NCI-H82 (cell line): ENCODE measurements at regions not wholly inside any gene's neighbourhood (a gene's known extent, or its start where the extent isn't known, plus 50 kb on each side); places are given as distances from the start of the nearest gene placed in this dataset.

ENCODE experiments used
- DNase-seq: peaks from one replicate; lab custom pipeline; 2025; lab: John Stamatoyannopoulos, UW

DNA sequence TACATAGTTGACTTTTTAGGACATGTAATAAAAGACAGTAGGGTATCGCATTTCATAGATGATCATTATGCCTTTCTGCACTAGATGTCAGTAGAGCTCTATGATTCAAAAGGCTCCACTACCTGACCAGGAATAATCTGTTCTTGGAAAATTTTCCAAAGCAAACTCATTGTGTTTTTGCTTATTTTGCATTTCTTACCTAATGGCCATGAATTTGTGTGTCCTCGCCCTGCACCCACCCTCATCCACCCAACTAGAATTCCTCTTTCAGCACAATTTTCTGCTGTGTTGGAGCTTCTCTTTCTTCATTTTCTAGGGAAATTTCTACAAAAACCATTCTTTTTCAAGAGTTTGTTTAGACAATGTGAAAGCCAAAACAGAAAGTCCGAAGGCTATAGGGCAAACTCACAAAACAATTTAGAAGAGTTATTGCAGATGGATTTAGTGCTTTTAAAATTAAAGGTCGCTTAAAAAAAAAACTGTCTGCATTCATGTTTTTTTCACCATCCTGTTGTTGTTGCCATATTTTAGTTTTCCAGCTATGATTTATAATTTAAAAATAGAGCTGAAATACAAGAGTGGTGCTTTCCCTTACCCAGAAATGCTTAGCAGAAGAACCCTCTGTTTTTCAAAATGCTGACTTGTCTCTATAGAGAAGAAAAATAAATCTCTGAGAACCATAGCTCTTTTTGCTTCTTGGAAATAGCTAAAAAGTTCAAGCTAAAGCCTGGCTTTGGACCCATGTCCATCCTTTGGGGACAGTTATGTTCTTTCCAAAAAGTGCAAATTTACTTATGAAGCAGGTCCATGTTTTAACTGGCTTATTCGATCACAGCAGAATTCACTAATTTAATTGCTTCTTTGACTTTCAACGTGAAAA lies 183.7 kb downstream of the SPATA18 start:
- DNase-seq: peak; percentile 2

DNA sequence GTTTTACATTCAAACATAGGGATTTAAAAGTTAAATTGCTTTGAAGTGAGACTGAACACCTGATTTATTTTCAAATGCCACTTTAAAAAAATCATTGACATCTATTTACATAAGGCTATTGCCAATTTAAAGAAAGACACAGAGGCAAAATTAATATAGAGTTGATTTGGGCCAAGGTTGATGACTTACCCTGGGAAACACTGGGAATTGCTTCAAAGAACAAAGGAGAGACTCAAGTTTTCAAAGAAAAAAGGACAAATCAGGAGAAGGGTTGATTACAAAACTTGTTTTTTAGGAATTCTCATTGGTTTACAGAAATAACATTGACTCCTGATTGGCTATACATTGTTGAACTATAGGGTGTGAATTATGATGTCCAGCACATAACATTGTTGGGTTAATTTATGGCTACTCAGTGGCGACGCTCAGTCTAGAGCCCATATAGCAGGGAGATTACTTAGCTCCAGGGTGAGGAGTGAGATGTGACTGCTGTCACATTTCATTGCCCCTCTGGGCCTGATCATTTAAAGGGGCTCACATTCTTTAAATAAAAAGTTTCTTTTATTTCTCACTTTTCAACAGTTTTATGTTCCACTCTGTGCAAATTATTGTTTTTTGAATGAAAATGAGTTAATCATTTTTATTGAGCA lies 184.6 kb downstream of the SPATA18 start:
- no peak for DNase-seq

DNA sequence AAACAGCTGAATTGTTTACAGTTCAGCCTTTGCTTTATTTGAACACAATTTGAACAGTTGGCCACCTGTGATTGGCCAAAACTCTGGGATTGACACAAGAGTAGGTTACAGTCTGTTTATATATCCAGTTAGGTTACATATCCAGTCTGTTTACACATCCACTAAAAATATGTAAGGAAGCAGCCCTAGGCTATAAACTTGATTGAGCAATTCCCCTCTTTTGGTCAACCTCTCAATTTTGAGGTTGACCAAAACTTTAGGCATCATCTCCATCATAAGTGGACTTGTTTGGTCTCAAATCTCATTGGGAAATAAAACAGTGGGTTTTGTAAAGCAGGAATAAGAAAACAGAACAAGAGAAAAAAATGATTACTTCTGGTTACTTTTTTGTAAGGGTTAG lies 190.8 kb downstream of the SPATA18 start:
- no peak for DNase-seq

DNA sequence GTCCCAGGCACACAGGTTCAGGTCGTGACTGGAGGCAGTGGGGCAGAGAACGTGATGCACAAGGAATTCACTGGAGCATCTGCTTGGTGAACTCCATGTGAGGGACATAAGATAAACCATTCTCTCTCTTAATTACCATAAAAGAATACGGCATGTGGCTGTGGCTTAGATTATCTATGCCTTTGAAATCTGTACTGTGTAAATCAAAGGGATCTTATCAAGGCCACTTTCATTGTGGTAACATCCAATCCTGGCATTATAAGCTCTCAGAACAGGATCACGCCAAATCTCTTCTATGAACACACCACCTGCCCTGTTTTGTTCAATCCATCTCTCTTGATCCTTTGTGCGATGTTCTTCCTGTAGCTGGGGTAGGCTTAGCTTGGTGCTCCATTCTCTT lies 192.3 kb downstream of the SPATA18 start:
- DNase-seq: peak; percentile 30

DNA sequence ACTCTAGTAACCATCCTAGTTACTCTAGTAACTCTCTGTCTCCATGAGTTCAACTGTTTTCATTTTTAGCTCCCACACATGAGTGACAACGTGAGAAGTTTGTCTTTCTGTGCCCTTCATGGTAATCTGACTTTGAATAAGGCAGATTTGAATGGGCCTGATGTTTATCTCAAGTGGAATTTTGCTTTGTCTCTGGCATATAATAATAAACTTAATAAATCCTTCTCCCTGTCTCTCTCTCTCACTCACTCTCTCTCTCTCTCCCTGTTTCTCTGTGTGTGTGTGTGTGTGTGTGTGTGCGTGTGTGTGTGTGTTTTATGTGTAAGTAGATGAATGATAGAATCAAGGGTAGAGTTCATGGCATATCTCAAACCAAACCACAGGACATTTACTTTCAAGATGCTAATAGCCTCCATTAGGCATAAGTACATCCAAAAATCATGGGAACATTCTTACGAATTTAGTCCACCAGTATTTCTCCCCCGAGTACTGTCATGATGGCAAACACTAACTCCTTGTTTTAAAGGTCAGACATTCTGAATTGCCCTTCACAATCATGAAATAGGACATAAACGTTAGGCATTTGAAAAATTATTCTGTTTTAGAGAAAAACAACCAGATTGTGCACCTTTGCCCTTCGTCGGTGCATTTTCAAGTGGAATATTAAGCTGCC lies 193.1 kb downstream of the SPATA18 start:
- no peak for DNase-seq

DNA sequence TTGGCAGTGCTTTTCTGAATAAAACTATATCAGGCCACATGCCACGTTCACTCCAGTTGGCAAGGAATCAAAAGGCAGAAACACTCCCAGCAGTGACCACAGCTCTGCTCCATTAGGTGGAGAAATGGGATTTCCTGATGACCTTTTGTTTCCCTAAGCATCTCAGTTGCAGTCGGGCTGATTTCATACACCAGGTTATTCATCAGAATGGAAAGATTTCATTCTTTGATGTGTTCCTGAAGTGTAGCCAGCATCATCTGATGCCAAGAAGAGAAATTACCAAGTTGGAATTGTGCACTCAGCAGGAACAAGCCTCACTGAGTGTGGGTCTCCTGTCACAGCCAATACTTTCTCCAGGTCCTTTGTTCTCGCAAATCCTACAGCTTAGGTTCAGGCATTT lies 193.7 kb downstream of the SPATA18 start:
- DNase-seq: no peak

DNA sequence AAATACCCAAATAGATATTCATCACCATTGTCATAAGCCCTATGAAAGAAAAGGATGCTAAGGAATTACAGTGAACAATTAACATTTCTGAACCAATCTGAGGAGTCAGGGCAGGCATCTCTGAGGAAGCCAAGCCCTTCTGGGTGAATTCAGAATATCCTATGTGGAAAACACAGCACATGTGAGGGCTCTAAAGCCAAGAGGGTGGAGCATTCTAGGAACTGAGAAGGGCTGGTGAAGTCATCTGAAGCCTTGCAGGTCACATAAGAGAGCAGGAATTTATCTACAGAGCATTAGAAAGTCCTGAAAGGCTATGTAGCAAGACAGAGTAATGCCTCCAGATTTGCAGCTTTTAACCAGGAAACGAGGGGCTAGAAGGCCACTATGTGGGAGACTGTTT lies 195.7 kb downstream of the SPATA18 start:
- no peak for DNase-seq

DNA sequence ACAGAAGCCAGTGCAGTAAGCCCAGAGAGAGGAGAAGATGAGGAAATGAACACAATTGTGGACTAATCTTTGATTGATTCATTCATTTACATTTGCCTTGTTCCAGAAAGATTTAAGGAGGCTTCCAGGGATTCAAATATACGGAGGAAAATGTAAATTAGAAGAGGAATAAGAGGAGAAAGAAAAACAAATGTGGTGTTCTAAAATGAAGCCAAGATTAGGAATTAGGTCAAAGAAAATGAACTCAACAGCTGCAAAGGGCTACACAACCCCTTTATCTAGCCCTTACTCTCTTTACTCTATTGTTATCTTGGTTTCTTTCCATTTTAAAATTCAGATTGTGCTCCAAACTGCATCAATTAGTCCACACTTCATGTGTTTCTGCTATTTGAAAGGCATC lies 196.8 kb downstream of the SPATA18 start:
- DNase-seq: no peak

DNA sequence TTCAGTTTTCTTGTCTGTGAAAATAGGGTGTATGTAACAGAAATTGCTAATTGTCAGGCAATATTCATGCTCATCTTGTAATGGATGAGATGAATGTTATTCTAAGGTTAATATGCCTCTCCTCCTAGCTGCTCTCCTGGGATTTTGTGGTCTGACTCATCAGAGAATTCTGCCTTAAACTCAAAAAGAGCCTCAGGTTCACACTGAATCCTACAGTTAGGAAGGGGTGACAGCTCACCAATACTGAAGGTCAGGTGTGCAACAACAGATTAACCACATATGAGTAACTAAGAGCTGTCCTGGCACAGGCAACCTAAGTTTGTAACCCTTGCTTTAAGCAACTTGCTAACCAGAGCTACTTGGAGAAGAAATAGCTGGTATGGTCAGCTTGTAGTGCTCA lies 197.7 kb downstream of the SPATA18 start:
- no peak for DNase-seq

DNA sequence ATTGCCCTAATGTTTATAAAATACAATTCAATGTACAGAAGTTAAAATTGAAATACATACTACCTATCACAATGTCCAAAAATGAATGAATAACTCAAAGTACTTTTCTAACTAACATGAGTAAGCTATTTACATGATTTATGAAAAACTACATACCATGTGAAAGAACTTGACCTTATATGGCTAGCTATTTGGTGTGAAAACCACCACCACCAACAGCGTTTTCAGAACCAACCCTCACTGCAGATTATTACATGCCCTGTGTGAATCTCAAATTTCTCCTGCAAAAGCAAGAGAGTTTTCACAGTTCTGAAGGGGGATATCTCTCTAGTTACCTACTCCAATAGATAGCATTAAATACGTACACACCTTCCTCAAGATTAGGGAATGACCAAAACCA lies 198.5 kb downstream of the SPATA18 start:
- DNase-seq: no peak

DNA sequence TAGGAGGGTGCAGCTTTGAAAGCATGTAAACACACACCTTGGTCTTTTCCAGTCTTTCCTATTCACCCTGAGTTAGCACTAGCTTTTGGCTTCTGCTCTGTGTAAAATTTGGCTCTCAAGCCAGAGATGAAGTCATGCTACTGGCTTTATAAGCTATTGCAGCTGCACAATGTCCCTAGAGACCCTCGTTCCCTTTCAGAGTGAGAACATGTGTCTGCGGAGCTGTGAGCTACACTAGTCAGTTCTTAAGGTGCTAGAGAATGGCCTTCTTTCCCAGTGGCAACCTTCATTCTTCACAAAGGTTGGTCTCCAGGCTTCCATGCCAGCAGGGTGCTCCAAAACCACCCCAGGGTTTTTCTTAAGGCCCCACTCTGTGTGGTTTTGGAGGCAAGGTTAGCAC lies 199.1 kb downstream of the SPATA18 start:
- peak; percentile 1 for DNase-seq

DNA sequence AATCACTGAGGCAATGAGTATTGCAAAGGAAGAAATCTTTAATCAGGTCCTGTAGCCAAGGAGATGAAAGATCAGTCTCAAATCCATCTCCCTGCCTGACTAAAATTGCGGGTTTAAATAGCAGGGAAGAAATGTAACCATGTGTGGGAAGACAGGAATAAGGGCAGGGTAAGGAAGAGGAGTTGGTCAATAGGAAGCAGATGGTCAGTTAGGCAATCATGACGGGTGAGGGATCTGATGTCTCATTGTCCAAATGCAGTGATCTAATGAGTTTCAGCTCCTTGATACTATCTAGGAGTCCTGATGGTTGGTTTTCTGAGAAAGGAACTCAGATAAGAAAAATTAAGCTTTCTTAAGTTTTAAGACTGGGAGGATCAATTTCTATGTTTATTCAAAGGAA lies 200.8 kb downstream of the SPATA18 start:
- no peak for DNase-seq

DNA sequence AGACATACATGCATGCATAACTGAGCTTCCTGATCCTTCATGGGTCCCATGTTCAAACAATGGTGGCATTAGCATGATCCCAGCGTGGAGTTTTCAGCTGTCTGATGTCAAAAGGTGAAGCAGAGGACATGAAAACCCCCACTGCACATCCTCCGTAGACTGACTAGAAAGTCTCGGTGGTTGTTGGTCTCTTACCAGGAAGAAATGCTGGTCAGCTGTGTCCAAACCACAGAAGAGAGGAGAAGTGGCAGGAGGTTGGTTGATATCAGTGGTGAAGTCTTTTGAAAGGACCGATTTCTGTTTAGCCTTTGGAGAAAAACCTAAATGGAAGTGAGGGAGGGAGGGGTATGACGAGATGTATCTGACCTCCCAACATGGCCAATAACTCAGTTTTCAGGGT lies 201.9 kb downstream of the SPATA18 start:
- DNase-seq: no peak

DNA sequence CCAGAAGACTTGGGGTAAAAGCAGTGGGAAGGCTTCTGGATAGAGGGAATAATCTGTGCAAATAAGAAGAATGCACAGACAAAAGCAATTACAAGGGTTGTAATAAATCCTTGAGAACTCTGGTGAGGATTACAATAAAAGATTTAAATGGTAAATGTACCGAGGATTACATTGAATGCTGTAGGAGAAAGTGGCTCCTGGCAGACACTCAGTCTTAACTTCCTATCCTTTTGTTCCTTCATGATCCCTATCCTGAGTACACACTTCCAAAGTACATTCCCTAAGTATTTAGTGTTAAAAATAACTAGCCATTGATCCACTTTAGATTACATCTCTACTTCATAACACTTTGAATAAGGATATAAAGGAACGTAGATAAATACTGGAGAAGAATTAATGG lies 205.4 kb downstream of the SPATA18 start:
- no peak for DNase-seq

DNA sequence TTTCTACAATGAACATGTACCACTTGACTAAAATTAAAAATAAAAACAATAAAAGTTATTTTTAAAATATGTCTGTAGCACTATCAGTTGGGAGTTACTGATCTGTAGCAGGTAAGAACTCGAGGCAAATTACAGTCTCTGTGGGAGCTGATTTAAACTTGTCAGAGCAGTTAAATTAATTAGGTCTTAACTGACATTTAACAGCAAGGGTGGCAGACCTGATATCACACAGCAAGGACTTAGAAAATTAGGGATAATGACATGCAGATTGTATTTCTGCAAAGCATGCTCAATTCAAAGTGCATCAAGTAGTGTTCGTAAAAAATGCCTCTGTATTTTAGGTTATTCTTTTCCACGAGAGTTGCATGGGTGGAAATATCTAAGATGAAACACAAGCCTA lies 208.9 kb downstream of the SPATA18 start:
- DNase-seq: no peak

DNA sequence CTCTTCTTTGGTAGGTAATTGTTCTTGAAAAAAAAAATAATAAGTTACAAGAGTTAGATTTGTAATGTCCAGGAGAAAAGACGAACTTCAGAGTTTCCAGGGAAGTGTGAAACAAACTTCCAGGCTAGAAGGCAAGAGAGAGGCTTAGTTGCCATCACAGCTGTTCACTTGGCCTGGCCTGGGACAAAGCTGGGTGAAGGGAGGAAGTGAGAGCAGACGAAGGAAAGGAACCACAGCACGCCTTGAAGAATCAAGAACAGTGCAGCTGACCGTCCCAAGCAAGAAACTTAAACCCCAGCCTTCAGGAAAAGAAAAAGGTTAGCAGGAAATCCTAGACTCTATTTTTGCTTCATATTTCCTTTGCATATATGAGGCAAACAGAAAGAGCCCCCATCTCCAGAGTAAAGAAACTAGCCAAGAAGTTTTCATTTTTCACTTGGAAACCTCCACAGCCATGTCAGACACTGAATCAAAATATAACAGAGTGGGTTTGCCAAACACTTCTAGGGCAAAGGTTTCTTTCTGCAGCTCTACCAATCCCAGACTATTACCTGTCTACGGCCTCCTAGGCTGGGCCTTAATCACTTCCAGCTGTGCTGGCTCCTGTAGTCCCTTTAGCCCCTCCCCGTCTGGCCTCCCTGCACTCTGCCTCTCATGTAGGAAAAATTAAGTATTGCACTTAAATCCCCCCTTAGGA lies 209.6 kb downstream of the SPATA18 start:
- DNase-seq: no peak

DNA sequence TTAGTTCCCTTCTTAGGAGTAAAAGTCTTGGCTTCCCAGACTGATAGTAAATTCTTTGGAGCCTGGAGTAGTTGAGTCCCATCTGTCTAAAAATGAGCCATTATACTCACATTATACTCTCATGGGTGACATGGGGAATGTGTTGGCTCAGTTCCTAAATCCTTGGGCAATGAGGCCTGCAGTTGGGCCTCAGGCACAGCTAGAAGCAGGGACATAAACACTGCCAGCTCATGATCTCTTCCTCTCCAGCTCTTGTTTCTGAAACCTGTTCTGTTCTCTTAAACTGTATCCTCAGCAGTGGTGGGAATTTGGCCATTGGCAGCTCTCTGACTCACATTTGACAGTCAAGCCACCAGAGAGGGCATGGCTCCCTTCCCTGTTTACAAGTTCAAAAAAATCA lies 212.5 kb downstream of the SPATA18 start:
- no peak for DNase-seq

DNA sequence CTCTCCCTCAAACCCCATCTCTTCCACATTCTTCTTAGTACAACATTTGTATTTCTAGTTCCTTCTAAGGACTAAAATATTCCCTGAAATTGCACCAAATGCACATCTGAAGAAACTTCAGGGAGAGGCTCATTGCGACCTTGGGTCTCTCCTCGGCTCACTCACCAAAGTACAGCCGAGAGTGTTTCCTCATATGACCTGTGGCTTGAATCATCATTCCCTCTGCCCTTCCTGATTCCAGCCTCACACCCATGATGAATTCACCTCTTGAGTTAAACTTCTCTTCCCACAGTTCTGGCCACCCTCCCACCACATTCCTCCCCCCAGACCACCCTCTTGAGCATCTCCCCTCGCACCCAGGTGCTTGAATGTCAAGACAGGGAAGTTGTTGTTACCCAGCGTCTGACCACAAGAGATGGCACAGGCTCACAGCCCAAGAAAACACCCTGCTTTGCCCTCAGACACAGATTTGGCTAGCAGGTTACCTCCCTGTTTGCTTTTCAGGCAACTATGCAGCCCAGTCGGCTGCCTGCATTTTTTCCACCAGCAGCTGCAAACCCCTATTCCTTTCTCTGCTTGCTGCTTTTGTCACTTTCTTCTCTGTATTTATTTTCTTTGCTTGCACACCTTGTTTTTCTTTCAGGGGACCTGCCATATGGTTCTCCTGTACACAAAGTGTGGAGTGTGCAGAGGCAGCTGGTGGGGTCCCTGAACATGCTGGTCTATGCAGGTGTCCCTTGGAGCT lies 214.8 kb downstream of the SPATA18 start:
- no peak for DNase-seq

DNA sequence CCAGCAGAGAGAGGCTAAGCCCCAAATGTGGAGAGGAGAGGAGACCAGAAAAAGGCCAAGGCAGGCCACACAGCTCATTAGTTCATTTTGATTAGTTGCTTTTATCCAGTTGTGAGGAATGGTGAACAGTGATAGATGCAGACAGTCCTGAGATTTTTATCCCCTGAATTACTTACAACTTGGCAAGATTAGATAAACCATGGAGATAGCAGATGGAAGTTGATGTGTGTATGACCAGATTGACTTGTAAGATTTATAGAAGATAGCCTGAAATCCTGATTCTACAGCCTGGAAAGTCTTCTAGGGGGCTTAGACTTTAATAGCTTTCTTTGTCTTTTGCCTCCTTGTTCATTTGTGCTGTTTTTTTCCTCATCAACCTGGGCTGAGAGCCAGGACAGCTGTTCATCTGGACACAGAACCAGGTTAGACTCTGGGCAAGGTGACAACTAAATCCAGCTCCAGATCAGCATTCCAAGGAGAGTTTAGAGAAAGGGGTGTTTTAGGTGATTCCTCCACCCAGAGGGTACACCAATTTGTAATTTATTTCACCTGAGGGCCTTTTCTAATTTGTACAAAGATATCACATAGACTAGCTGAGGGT lies 215.5 kb downstream of the SPATA18 start:
- DNase-seq: no peak

DNA sequence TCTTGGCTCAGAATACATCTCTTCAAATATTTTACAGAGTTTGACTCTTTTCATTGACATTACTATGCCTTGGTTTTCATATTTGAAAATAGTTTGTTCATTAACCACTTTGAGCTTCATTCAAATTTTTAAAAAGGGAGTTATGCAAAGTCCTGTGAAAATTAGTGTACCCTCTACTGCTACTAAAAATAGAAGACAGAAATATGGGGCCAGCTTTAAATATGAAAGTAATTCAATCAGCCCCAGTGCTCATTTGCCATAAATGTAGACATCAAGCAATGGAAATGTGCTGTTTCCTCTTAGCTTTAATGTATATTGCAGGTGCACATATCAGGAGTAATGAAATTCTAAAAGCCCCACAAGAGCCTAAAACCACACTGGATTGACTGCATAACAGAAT lies 218.7 kb downstream of the SPATA18 start:
- no peak for DNase-seq

DNA sequence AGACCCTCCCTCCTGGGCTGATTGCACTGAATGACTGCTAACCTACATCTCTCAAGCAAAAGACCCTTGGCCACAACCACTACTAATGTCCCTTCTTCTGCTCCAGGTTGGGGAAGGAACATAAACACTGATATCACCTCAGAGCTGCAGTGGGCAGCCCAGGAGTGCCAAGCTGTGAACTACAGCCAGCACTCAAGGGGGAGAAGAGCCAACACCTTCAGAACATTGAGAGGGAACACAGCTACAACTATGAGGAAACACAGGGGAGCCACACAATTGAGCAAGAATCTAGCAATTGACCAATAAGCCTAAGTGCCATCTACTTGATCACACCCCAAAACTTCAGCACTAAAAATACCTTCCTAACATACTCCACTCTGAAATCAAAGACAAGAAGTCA lies 222.8 kb downstream of the SPATA18 start:
- DNase-seq: no peak
